SK-N-SH (cell line): ENCODE measurements at regions not wholly inside any gene's neighbourhood (a gene's known extent, or its start where the extent isn't known, plus 50 kb on each side); places are given as distances from the start of the nearest gene placed in this dataset.

Experiments
- CTCF ChIA-PET: fragments of 300-600, 350-600 bp; formaldehyde crosslinking; extraction: SDS; loops from one replicate; lab custom pipeline; 2021; lab: Yijun Ruan, JAX
- POLR2A ChIA-PET: fragments of 350-600 bp; sonication (Branson Sonifier 250); formaldehyde crosslinking; extraction: SDS; loops from one replicate; lab custom pipeline; 2020; ENCODE audit warnings: antibody characterized with exemption, inconsistent platforms; lab: Yijun Ruan, JAX
- DNase-seq: peaks from one replicate; pipeline ENCODE4 v3.0.0; 2012
- H2AFZ ChIP-seq: fragments of 200-600 bp; sonication (generic); 2 replicates; pipeline ENCODE4 v1.8.1; 2016; ENCODE audit warnings: antibody characterized with exemption, mild to moderate bottlenecking, low read depth
- H3F3A ChIP-seq: fragments of 200-600 bp; sonication (generic); replicated peaks from 2 replicates; pipeline ENCODE3; 2016; ENCODE audit warnings: antibody characterized with exemption, mild to moderate bottlenecking; ENCODE audit not compliant: insufficient read depth
- H3K27ac ChIP-seq, 2 experiments: fragments of 200-500 bp in 1 of 2; fragments of 200-600 bp in 1 of 2; sonication (Bioruptor generic) in 1 of 2; sonication (generic), shearing (Covaris generic) in 1 of 2; 2 replicates each; pipeline versions ENCODE4 v1.5.1 to v1.6.1; 2014 to 2016; ENCODE audit warnings: low read depth in 2 of 2, inconsistent platforms in 1 of 2, low read length in 1 of 2, mild to moderate bottlenecking in 1 of 2, mixed read lengths in 1 of 2
- H3K27me3 ChIP-seq: fragments of 200-600 bp; sonication (generic), shearing (Covaris generic); 2 replicates; pipeline ENCODE4 v1.6.1; 2016; ENCODE audit warnings: mixed run types; ENCODE audit not compliant: insufficient read depth
- H3K36me3 ChIP-seq, 2 experiments: fragments of 200-500 bp in 1 of 2; fragments of 200-600 bp in 1 of 2; sonication (Bioruptor generic) in 1 of 2; sonication (generic) in 1 of 2; replicated peaks in 1 of 2; 2 replicates each; pipeline versions ENCODE3 to v1.5.1; 2014 to 2016; ENCODE audit warnings: low read length in 1 of 2, mild to moderate bottlenecking in 1 of 2; ENCODE audit not compliant: insufficient read depth in 2 of 2, control insufficient read depth in 1 of 2
- H3K4me1 ChIP-seq, 2 experiments: fragments of 200-500 bp in 1 of 2; fragments of 200-600 bp in 1 of 2; sonication (Bioruptor generic) in 1 of 2; sonication (generic), shearing (Covaris generic) in 1 of 2; 2 replicates each; pipeline versions ENCODE4 v1.5.1 to v1.6.1; 2014 to 2016; ENCODE audit warnings: low read depth in 1 of 2, low read length in 1 of 2, mixed run types in 1 of 2; ENCODE audit not compliant: insufficient read depth in 2 of 2, control insufficient read depth in 1 of 2
- H3K4me2 ChIP-seq: fragments of 200-600 bp; sonication (generic), shearing (Covaris generic); 2 replicates; pipeline ENCODE4 v1.6.1; 2017; ENCODE audit warnings: mixed run types
- H3K4me3 ChIP-seq, 2 experiments: fragments of 200-500 bp in 1 of 2; fragments of 200-600 bp in 1 of 2; sonication (Bioruptor generic) in 1 of 2; sonication (generic), shearing (Covaris generic) in 1 of 2; 2 replicates each; pipeline versions ENCODE4 v1.5.1 to v1.8.1; 2014 to 2016; ENCODE audit warnings: low read depth in 2 of 2, inconsistent platforms in 1 of 2, low read length in 1 of 2, mild to moderate bottlenecking in 1 of 2, mixed read lengths in 1 of 2, moderate library complexity in 1 of 2
- H3K79me2 ChIP-seq: fragments of 200-600 bp; sonication (generic); 2 replicates; pipeline ENCODE4 v1.8.1; 2017; ENCODE audit warnings: mild to moderate bottlenecking; ENCODE audit not compliant: insufficient read depth
- H3K9ac ChIP-seq: fragments of 200-600 bp; sonication (generic); 2 replicates; pipeline ENCODE4 v1.6.1; 2017; ENCODE audit warnings: mixed run types
- H3K9me2 ChIP-seq: fragments of 200-600 bp; sonication (generic); 2 replicates; pipeline ENCODE4 v1.6.1; 2017; ENCODE audit warnings: mixed run types
- H3K9me3 ChIP-seq: fragments of 200-600 bp; sonication (generic); 2 replicates; pipeline ENCODE4 v1.6.1; 2017; ENCODE audit warnings: mixed run types, mild to moderate bottlenecking, moderate library complexity
- H4K20me1 ChIP-seq: fragments of 200-600 bp; sonication (generic); 2 replicates; pipeline ENCODE4 v1.6.1; 2017; ENCODE audit warnings: mild to moderate bottlenecking, mixed run types; ENCODE audit not compliant: insufficient read depth
- CHD2 ChIP-seq: fragments of 150-350 bp; IDR thresholded peaks from 2 replicates; pipeline ENCODE4 v1.6.1; 2018; ENCODE audit warnings: low read length; ENCODE audit not compliant: partially characterized antibody
- ELF1 ChIP-seq: IDR thresholded peaks from 2 replicates; pipeline ENCODE4 v1.4.0; 2012
- EZH2phosphoT487 ChIP-seq: fragments of 200-600 bp; sonication (generic); IDR thresholded peaks from 2 replicates; pipeline ENCODE4 v1.6.1; 2017; ENCODE audit warnings: low read depth, mixed run types, mild to moderate bottlenecking, antibody characterized with exemption, moderate library complexity, borderline replicate concordance
- FOSL2 ChIP-seq: IDR thresholded peaks from 2 replicates; pipeline ENCODE4 v1.4.0; 2012; ENCODE audit warnings: low read depth, mild to moderate bottlenecking, moderate library complexity, borderline replicate concordance
- FOXM1 ChIP-seq: IDR thresholded peaks from 2 replicates; pipeline ENCODE4 v1.4.0; 2012; ENCODE audit warnings: low read depth, mild to moderate bottlenecking
- GABPA ChIP-seq: IDR thresholded peaks from 2 replicates; pipeline ENCODE4 v1.4.0; 2012; ENCODE audit warnings: low read depth, mild to moderate bottlenecking
- GATA2 ChIP-seq: sonication (generic); formaldehyde crosslinking; IDR thresholded peaks from 2 replicates; pipeline ENCODE4 v1.5.0; 2020; ENCODE audit warnings: mild to moderate bottlenecking, missing genetic modification reagents
- JUND ChIP-seq: IDR thresholded peaks from 2 replicates; pipeline ENCODE4 v1.4.0; 2012
- MXI1 ChIP-seq: IDR thresholded peaks from 2 replicates; pipeline ENCODE4 v1.6.1; 2012; ENCODE audit warnings: mild to moderate bottlenecking, low read depth, low read length, improper control_type of control experiment
- NRF1 ChIP-seq: IDR thresholded peaks from 2 replicates; pipeline ENCODE4 v1.6.1; 2012; ENCODE audit warnings: low read depth, mild to moderate bottlenecking, low read length
- RFX5 ChIP-seq: IDR thresholded peaks from 2 replicates; pipeline ENCODE4 v1.6.1; 2012; ENCODE audit warnings: mild to moderate bottlenecking, improper control_type of control experiment, low read length
- SMC3 ChIP-seq: IDR thresholded peaks from 2 replicates; pipeline ENCODE4 v1.6.1; 2012; ENCODE audit warnings: low read depth, low read length, improper control_type of control experiment
- TCF12 ChIP-seq: IDR thresholded peaks from 2 replicates; pipeline ENCODE4 v1.4.0; 2012
- USF2 ChIP-seq: fragments of 150-350 bp; IDR thresholded peaks from 2 replicates; pipeline ENCODE4 v1.6.1; 2017; ENCODE audit warnings: antibody characterized with exemption, low read length, low read depth, borderline replicate concordance
- WGBS: methylation state at CpG from one replicate; pipeline ENCODE4 v1.1.6; 2017; ENCODE audit warnings: low lambda C conversion rate; 5-methylcytosine and 5-hydroxymethylcytosine counted together
- TF ChIP-seq, protein P1 (sequence below): IDR thresholded peaks from 2 replicates; pipeline ENCODE4 v1.4.0; 2012; ENCODE audit warnings: low read depth, borderline replicate concordance

DNA sequence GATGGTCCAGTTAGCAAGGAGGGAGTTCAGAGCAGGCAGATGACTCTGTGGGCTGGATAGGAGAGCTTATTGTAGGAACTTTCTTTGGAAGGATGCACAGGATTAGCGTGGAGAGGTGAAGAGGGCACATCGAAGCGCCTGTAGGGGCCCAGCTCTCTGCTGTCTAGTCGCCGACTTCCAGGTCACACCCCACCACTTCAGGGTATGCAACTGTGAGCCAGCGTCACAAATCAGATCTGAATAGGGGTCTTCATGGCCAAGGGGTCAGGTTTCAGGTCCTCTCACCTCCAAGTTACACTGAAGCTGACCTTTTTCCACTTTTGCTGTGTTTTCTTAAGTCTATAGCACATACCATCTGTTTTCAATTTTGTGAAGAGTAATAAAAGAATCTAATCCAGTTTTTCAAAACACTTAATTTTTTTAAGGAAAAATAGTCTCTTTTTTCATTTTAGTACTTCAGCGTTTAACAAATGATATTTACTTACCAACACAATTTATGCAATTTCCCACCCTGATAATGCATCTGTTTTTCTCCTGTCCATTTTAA is 364.2 kb upstream of the CLINT1 start:
- Histone ChIP-seq H3K9me3 (no peaks in the 10 kb centered on the region), H3K4me1 (no peaks in the 10 kb centered on the region; a peak in 1 of 4 replicates)
- CTCF ChIA-PET, result interaction anchor here (0.6 to 1.4 kb wide), 2 partner anchors 148 to 777 kb away, joined by 3 to 5 read pairs; no protein-coding TSS in a partner anchor

GRCh38 chr5:158212917-158213316 is 354.0 kb upstream of the CLINT1 start:
- Histone ChIP-seq H3K27ac (no peak overlapping the region), H2AFZ (no peak overlapping the region), H4K20me1 (no peaks in the 10 kb centered on the region), H3K36me3 (no peaks in the 10 kb centered on the region), H3K4me3 (no peak overlapping the region), H3K4me1 (no peaks in the 10 kb centered on the region), H3K4me2 (no peak overlapping the region), H3K27me3 (no peaks in the 10 kb centered on the region), H3K9ac (no peak overlapping the region), H3K9me2 (no peaks in the 10 kb centered on the region), H3K9me3 (no peaks in the 10 kb centered on the region), H3F3A (no peaks in the 10 kb centered on the region), H3K79me2 (no peaks in the 10 kb centered on the region)
- ChIA-PET CTCF (interaction anchor here (0.6 kb wide), 1 partner anchor 16 kb away, joined by 3 read pairs; no protein-coding TSS in a partner anchor), POLR2A (no interaction called here)
- TF ChIP-seq, protein P1, sequence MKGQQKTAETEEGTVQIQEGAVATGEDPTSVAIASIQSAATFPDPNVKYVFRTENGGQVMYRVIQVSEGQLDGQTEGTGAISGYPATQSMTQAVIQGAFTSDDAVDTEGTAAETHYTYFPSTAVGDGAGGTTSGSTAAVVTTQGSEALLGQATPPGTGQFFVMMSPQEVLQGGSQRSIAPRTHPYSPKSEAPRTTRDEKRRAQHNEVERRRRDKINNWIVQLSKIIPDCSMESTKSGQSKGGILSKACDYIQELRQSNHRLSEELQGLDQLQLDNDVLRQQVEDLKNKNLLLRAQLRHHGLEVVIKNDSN, result peak; percentile 87
- TF ChIP-seq CHD2, result no peak
- no peak for DNase-seq
- WGBS, result 20% methylated on average over 3 of the region's 3 CpGs

More for the DNA sequence above, 364.2 kb upstream of the CLINT1 start:
- 32% methylated on average over 2 of the region's 7 CpGs for WGBS
- no peaks in the 10 kb centered on the region for H3F3A ChIP-seq
- no peaks in the 10 kb centered on the region for H3K27me3 ChIP-seq
- no peak overlapping the region for H2AFZ ChIP-seq
- no peaks in the 10 kb centered on the region for H3K9me2 ChIP-seq
- no peaks in the 10 kb centered on the region for H3K36me3 ChIP-seq
- no peak overlapping the region for H3K4me3 ChIP-seq
- H3K9ac ChIP-seq, result no peak overlapping the region
- no peaks in the 10 kb centered on the region for H3K79me2 ChIP-seq
- POLR2A ChIA-PET, result no interaction called here
- H3K4me2 ChIP-seq, result no peak overlapping the region
- DNase-seq, result no peak
- no peaks in the 10 kb centered on the region for H4K20me1 ChIP-seq
- TF ChIP-seq RFX5, result no peak
- no peak for TF ChIP-seq TCF12
- TF ChIP-seq FOSL2, result no peak
- no peak for TF ChIP-seq SMC3
- TF ChIP-seq MXI1, result no peak
- no peak for TF ChIP-seq FOXM1
- TF ChIP-seq GATA2 (CRISPR knock-in tag), result no peak
- no peak for TF ChIP-seq JUND
- TF ChIP-seq USF2, result no peak
- TF ChIP-seq EZH2phosphoT487, result no peak
- TF ChIP-seq GABPA, result no peak
- no peak for TF ChIP-seq ELF1
- no peak for TF ChIP-seq NRF1
- TF ChIP-seq, all 33 proteins: peak for 0
- no peak overlapping the region for H3K27ac ChIP-seq
